A673 (cell line): ENCODE measurements at regions not wholly inside any gene's neighbourhood (a gene's known extent, or its start where the extent isn't known, plus 50 kb on each side); places are given as distances from the start of the nearest gene placed in this dataset.

Experiments
- BruUV-seq: library from RNA; stranded (reverse); fragments of 400-500 nt; replicated peaks from 2 replicates; lab custom pipeline; 2021; lab: Mats Ljungman, UMichigan
- CTCF ChIA-PET: fragments of 300-600 bp; sonication (Branson Sonifier 250); formaldehyde crosslinking; loops from one replicate; lab custom pipeline; 2022; ENCODE audit warnings: antibody characterized with exemption; lab: Charles Lee
- POLR2A ChIA-PET: fragments of 300-600 bp; sonication (Branson Sonifier 250); formaldehyde crosslinking; loops from one replicate; lab custom pipeline; 2022; ENCODE audit warnings: antibody characterized with exemption; ENCODE audit not compliant: low non-redundant PET; lab: Charles Lee
- DNase-seq: peaks from one replicate; pipeline ENCODE4 v3.0.0-alpha.2; 2015; ENCODE audit warnings: low spot score
- H3K27ac ChIP-seq: fragments of 200-600 bp; sonication (generic); 2 replicates; pipeline ENCODE4 v1.5.1; 2016; ENCODE audit warnings: mixed run types, low read depth, mild to moderate bottlenecking, mixed read lengths, antibody characterized with exemption, low read length; ENCODE audit not compliant: poor library complexity, severe bottlenecking
- H3K27me3 ChIP-seq: fragments of 200-600 bp; sonication (generic); replicated peaks from 2 replicates; pipeline ENCODE4 v1.6.1; 2017; ENCODE audit warnings: mixed run types, low read depth, mild to moderate bottlenecking, mixed read lengths, antibody characterized with exemption, low read length; ENCODE audit not compliant: insufficient read depth, poor library complexity
- H3K36me3 ChIP-seq: fragments of 200-600 bp; sonication (generic); 2 replicates; pipeline ENCODE4 v1.6.1; 2016; ENCODE audit warnings: mixed run types, mild to moderate bottlenecking, mixed read lengths, antibody characterized with exemption, low read length; ENCODE audit not compliant: insufficient read depth, poor library complexity, severe bottlenecking
- H3K4me1 ChIP-seq: fragments of 200-600 bp; sonication (generic); 2 replicates; pipeline ENCODE4 v1.6.1; 2017; ENCODE audit warnings: mixed run types, mild to moderate bottlenecking, mixed read lengths, antibody characterized with exemption, low read length; ENCODE audit not compliant: insufficient read depth, poor library complexity, severe bottlenecking
- H3K4me3 ChIP-seq: fragments of 200-600 bp; sonication (generic); 2 replicates; pipeline ENCODE4 v1.5.1; 2016; ENCODE audit warnings: low read depth, mixed run types, mild to moderate bottlenecking, mixed read lengths, low read length; ENCODE audit not compliant: poor library complexity, severe bottlenecking
- H3K9me3 ChIP-seq: fragments of 200-600 bp; sonication (generic); 2 replicates; pipeline ENCODE4 v1.6.1; 2016; ENCODE audit warnings: mixed run types, low read depth, mild to moderate bottlenecking, mixed read lengths, antibody characterized with exemption, low read length; ENCODE audit not compliant: poor library complexity, severe bottlenecking
- CTCF ChIP-seq: fragments of 300-800, 200-600 bp; sonication (generic); conservative IDR thresholded peaks from 2 replicates; pipeline ENCODE4 v1.5.1; 2017; ENCODE audit warnings: low read depth, mild to moderate bottlenecking, antibody characterized with exemption, low read length, moderate library complexity, mixed read lengths
- EZH2 ChIP-seq: fragments of 200-600 bp; sonication (generic); IDR thresholded peaks from 2 replicates; pipeline ENCODE4 v1.6.1; 2017; ENCODE audit warnings: borderline replicate concordance, low read depth, mild to moderate bottlenecking, mixed read lengths, antibody characterized with exemption, low read length; ENCODE audit not compliant: poor library complexity, severe bottlenecking
- intact Hi-C: fragments of 100-400 bp; cut with micrococcal nuclease; formaldehyde crosslinking; loops from one replicate; pipeline ENCODE4 v1.10.0; 2022; ENCODE audit not compliant: unreplicated experiment

GRCh38 chr2:15718944-15719323 lies 127.3 kb downstream of the DDX1 start:
- intact Hi-C loops: no loop called here
- TF ChIP-seq EZH2 (no peak), CTCF (no peak)
- Histone ChIP-seq H3K27me3 (no peaks in the 10 kb centered on the region), H3K27ac (no peak overlapping the region), H3K9me3 (no peaks in the 10 kb centered on the region), H3K4me1 (no peaks in the 10 kb centered on the region), H3K36me3 (no peaks in the 10 kb centered on the region), H3K4me3 (no peak overlapping the region)
- CTCF ChIA-PET: no interaction called here
- no TSS peak for BruUV-seq
- no peak for DNase-seq
- POLR2A ChIA-PET: no interaction called here

- intact Hi-C loops: no loop called here
- no peak for DNase-seq
- BruUV-seq: no TSS peak
- Histone ChIP-seq H3K27me3 (no peaks in the 10 kb centered on the region), H3K9me3 (no peaks in the 10 kb centered on the region), H3K27ac (no peak overlapping the region), H3K36me3 (no peaks in the 10 kb centered on the region), H3K4me1 (no peaks in the 10 kb centered on the region), H3K4me3 (no peak overlapping the region)
- ChIA-PET CTCF (no interaction called here), POLR2A (no interaction called here)
- TF ChIP-seq CTCF (no peak), EZH2 (no peak)
Measured at GRCh38 chr2:15719566-15720313, 128.1 kb downstream of the DDX1 start.

GRCh38 chr2:15720561-15721307 lies 129.1 kb downstream of the DDX1 start:
- Histone ChIP-seq H3K4me1 (no peaks in the 10 kb centered on the region), H3K4me3 (no peak overlapping the region), H3K27ac (no peak overlapping the region), H3K9me3 (no peaks in the 10 kb centered on the region), H3K27me3 (no peaks in the 10 kb centered on the region), H3K36me3 (no peaks in the 10 kb centered on the region)
- ChIA-PET CTCF (no interaction called here), POLR2A (no interaction called here)
- no TSS peak for BruUV-seq
- TF ChIP-seq CTCF (no peak), EZH2 (no peak)
- intact Hi-C loops: no loop called here
- no peak for DNase-seq
